Thyroid gland (tissue), 4 donors: ENCODE measurements at regions not wholly inside any gene's neighbourhood (a gene's known extent, or its start where the extent isn't known, plus 50 kb on each side); places are given as distances from the start of the nearest gene placed in this dataset.

ENCODE experiments used
- POLR2A ChIP-seq, 2 donors: fragments of 450-650 bp; IDR thresholded peaks; one replicate each; pipeline ENCODE4 v1.6.1; 2017; ENCODE audit warnings: antibody characterized with exemption in 2 of 2, mild to moderate bottlenecking in 2 of 2, moderate library complexity in 1 of 2
- TF ChIP-seq, protein P1 (sequence below), 6 experiments: fragments of 200-600 bp in 3 of 6; fragments of 450-650 bp in 3 of 6; sonication (generic) in 3 of 6; IDR thresholded peaks; one replicate each; pipeline ENCODE4 v1.5.1; 2016 to 2019; ENCODE audit warnings: antibody characterized with exemption in 6 of 6, mild to moderate bottlenecking in 2 of 6, inconsistent platforms in 1 of 6, moderate library complexity in 1 of 6

DNA sequence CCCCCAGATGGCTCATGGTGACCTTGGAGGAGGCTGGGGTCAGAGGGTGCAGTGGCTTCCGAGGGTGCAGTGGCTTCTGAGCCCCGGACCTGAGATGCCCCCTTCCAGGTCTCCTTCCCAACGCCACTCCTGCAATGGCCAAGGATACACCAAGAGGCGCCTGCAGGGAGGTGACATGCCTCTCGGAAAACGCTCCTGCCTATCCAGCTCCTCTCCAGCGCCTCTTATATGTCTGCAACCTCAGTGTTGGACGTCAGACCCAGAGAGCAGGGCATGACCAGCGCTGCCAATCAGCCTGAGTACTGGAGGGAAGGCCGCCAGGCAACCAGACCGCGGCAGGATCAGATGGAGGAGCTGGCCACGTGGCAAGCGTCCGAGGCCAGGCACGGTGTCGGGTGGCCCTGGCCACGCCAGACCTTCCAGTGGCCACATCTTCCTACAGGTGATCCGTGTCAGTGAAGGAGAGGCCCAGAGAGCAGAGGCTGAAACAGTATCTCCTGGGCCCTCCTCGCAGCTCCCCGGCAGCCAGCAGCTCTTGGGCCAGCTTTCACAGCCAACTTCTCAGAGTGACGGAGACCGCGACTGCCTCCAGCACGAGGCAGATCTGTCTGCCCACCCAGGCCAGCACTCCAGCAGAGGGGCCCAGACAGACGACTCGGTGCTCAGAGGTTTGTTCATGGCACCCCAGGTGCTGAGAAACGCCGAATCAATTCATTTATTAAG is 199.5 kb upstream of the SALL3 start:
- TF ChIP-seq, protein P1, sequence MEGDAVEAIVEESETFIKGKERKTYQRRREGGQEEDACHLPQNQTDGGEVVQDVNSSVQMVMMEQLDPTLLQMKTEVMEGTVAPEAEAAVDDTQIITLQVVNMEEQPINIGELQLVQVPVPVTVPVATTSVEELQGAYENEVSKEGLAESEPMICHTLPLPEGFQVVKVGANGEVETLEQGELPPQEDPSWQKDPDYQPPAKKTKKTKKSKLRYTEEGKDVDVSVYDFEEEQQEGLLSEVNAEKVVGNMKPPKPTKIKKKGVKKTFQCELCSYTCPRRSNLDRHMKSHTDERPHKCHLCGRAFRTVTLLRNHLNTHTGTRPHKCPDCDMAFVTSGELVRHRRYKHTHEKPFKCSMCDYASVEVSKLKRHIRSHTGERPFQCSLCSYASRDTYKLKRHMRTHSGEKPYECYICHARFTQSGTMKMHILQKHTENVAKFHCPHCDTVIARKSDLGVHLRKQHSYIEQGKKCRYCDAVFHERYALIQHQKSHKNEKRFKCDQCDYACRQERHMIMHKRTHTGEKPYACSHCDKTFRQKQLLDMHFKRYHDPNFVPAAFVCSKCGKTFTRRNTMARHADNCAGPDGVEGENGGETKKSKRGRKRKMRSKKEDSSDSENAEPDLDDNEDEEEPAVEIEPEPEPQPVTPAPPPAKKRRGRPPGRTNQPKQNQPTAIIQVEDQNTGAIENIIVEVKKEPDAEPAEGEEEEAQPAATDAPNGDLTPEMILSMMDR (IDR thresholded peaks at IDR 0.05): no peak
- no peak for TF ChIP-seq POLR2A (IDR thresholded peaks at IDR 0.05)
